B cell (primary cell): ENCODE measurements at regions not wholly inside any gene's neighbourhood (a gene's known extent, or its start where the extent isn't known, plus 50 kb on each side); places are given as distances from the start of the nearest gene placed in this dataset.

Experiments
- ATAC-seq: fragments of 200-7000 bp; cut with Tn5 transposase; one replicate; pipeline ENCODE4 v1.10.0; 2021; ENCODE audit warnings: low read depth, mild to moderate bottlenecking, moderate number of reproducible peaks, moderate library complexity
- CTCF ChIA-PET: fragments of 350-600 bp; sonication (Branson Sonifier 250); formaldehyde crosslinking; loops from one replicate; lab custom pipeline; 2021; ENCODE audit warnings: antibody characterized with exemption, inconsistent platforms; lab: Charles Lee
- POLR2A ChIA-PET: fragments of 350-600 bp; sonication (Branson Sonifier 250); formaldehyde crosslinking; loops from one replicate; lab custom pipeline; 2021; ENCODE audit warnings: antibody characterized with exemption; lab: Charles Lee
- DNase-seq: peaks from one replicate; pipeline ENCODE4 v3.0.0; 2013
- H2AFZ ChIP-seq: 2 replicates; pipeline ENCODE4 v1.6.1; 2012; ENCODE audit warnings: mild to moderate bottlenecking, low read depth, low read length; ENCODE audit not compliant: insufficient read depth, poor library complexity, severe bottlenecking
- H3K27ac ChIP-seq, 2 donors: 1 replicate in 1 of 2; 2 replicates in 1 of 2; pipeline ENCODE4 v1.5.1; 2012 to 2013; ENCODE audit warnings: low read length in 2 of 2, mild to moderate bottlenecking in 2 of 2, moderate library complexity in 1 of 2
- H3K27me3 ChIP-seq, 4 experiments: fragments of 200-600 bp in 1 of 4; sonication (generic) in 1 of 4; replicated peaks in 1 of 4; 1 replicate in 2 of 4; 2 replicates in 2 of 4; pipeline versions ENCODE4 v1.6.1 to v1.7.0; 2013 to 2016; ENCODE audit warnings: low read length in 3 of 4, mild to moderate bottlenecking in 2 of 4, mixed read lengths in 1 of 4, moderate library complexity in 1 of 4; ENCODE audit not compliant: insufficient read depth in 4 of 4, control insufficient read depth in 3 of 4; ENCODE audit errors: control extremely low read depth in 1 of 4
- H3K36me3 ChIP-seq, 2 experiments: replicated peaks in 1 of 2; 1 replicate in 1 of 2; 2 replicates in 1 of 2; pipeline versions ENCODE4 v1.6.1 to v1.7.1; 2013; ENCODE audit warnings: low read length in 1 of 2; ENCODE audit not compliant: insufficient read depth in 2 of 2, control insufficient read depth in 1 of 2; ENCODE audit errors: control extremely low read depth in 1 of 2, extremely low read depth in 1 of 2
- H3K4me1 ChIP-seq, 2 donors: fragments of 200-600 bp in 1 of 2; sonication (generic) in 1 of 2; 1 replicate in 1 of 2; 2 replicates in 1 of 2; pipeline versions ENCODE4 v1.5.1 to v1.6.1; 2013 to 2017; ENCODE audit warnings: low read length in 2 of 2; ENCODE audit not compliant: control insufficient read depth in 2 of 2, insufficient read depth in 2 of 2
- H3K4me2 ChIP-seq: replicated peaks from 2 replicates; pipeline ENCODE3; 2012; ENCODE audit warnings: mild to moderate bottlenecking, low read depth, low read length; ENCODE audit not compliant: poor library complexity, severe bottlenecking
- H3K4me3 ChIP-seq, 5 experiments: fragments of 200-600 bp in 1 of 5; sonication (generic) in 1 of 5; 1 replicate in 3 of 5; 2 replicates in 2 of 5; pipeline versions ENCODE4 v1.5.1 to v1.7.0; 2011 to 2016; ENCODE audit warnings: low read length in 4 of 5, mild to moderate bottlenecking in 4 of 5, low read depth in 2 of 5, control low read depth in 1 of 5, moderate library complexity in 1 of 5; ENCODE audit not compliant: insufficient read depth in 1 of 5; ENCODE audit errors: control extremely low read depth in 1 of 5, extremely low read depth in 1 of 5
- H3K79me2 ChIP-seq: fragments of 200-600 bp; sonication (generic); one replicate; pipeline ENCODE4 v1.6.0; 2016; ENCODE audit warnings: low read length; ENCODE audit not compliant: control insufficient read depth, insufficient read depth
- H3K9ac ChIP-seq: fragments of 200-600 bp; sonication (generic); 2 replicates; pipeline ENCODE4 v1.6.1; 2017; ENCODE audit warnings: mild to moderate bottlenecking, low read length, moderate library complexity
- H3K9me3 ChIP-seq, 3 donors: one replicate each; pipeline versions ENCODE4 v1.6.1 to v1.7.1; 2013; ENCODE audit warnings: low read length in 2 of 3; ENCODE audit not compliant: control insufficient read depth in 2 of 3, insufficient read depth in 1 of 3; ENCODE audit errors: control extremely low read depth in 1 of 3
- H4K20me1 ChIP-seq: 2 replicates; pipeline ENCODE4 v1.6.0; 2012; ENCODE audit warnings: mild to moderate bottlenecking, low read length; ENCODE audit not compliant: insufficient read depth, control insufficient read depth, poor library complexity, severe bottlenecking
- H3K27ac Mint-ChIP-seq: one replicate; pipeline ENCODE4 v1.8.0; 2021; ENCODE audit warnings: mixed read lengths
- H3K27me3 Mint-ChIP-seq: one replicate; pipeline ENCODE4 v1.8.0; 2021; ENCODE audit warnings: mixed read lengths
- H3K4me1 Mint-ChIP-seq: one replicate; pipeline ENCODE4 v1.8.0; 2021; ENCODE audit warnings: mixed read lengths
- H3K4me3 Mint-ChIP-seq: one replicate; pipeline ENCODE4 v1.8.0; 2021; ENCODE audit warnings: mixed read lengths
- H3K9me3 Mint-ChIP-seq: one replicate; pipeline ENCODE4 v1.8.0; 2022; ENCODE audit warnings: mixed read lengths; ENCODE audit not compliant: insufficient read depth
- CTCF ChIP-seq: fragments of 200-600 bp; IDR thresholded peaks from one replicate; pipeline ENCODE4 v1.8.0; 2022; ENCODE audit warnings: antibody characterized with exemption, mild to moderate bottlenecking
- EZH2 ChIP-seq: IDR thresholded peaks from 2 replicates; pipeline ENCODE4 v1.6.1; 2012; ENCODE audit warnings: borderline replicate concordance, low read depth, mild to moderate bottlenecking, moderate library complexity, low read length; ENCODE audit not compliant: insufficient read depth, poor library complexity, severe bottlenecking
- WGBS: methylation state at CpG from one replicate; pipeline ENCODE4 v1.1.5; 2013; ENCODE audit warnings: missing lambda C conversion rate; ENCODE audit not compliant: insufficient coverage; 5-methylcytosine and 5-hydroxymethylcytosine counted together
- intact Hi-C: fragments of 100-400 bp; cut with micrococcal nuclease; formaldehyde crosslinking; loops from one replicate; pipeline ENCODE4 v1.10.0; 2022

DNA sequence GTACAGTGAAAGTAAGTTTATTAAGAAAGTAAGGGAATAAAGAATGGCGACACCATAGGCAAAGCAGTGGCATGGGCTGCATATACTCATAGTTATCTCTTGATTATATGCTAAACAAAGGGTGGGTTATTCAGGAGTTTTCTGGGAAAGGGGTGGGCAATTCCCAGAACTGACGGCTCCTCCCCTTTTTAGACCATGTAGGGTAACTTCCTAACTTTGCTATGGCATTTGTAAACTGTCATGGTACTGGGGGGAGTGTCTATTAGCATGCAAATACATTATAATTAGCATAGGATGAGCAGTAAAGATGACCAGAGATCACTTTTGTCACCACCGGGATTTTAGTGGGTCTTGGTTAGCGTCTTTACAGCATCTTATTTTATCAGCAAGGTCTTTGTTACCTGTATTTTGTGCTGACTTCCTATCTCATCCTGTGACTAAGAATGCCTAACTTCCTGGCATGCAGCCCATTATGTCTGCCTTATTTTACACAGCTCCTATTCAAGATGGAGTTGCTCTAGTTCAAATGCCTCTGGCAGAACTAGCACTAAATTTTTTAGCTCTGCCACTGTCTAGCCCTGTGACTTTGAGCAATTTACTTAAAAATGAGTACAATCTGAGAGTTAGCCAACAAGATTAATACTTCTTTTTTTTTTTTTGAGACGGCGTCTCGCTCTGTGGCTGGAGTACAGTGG is 110.3 kb upstream of the PALMD start:
- Mint-ChIP-seq H3K4me3 (no peak overlapping the region), H3K9me3 (no peaks in the 10 kb centered on the region), H3K27me3 (peaks cover 5% of the 10 kb centered on the region), H3K27ac (no peak overlapping the region), H3K4me1 (no peaks in the 10 kb centered on the region)
- DNase-seq (no peak), ATAC-seq (no peak)
- WGBS, result 100% methylated on average over 2 of the region's 7 CpGs
- Histone ChIP-seq H2AFZ (no peak overlapping the region), H3K9me3 (no peaks in the 10 kb centered on the region), H3K36me3 (no peaks in the 10 kb centered on the region), H3K27me3 (no peaks in the 10 kb centered on the region), H3K4me3 (no peak overlapping the region), H3K79me2 (no peaks in the 10 kb centered on the region), H3K4me2 (no peak overlapping the region), H3K9ac (no peak overlapping the region), H3K4me1 (no peaks in the 10 kb centered on the region), H3K27ac (no peak overlapping the region), H4K20me1 (no peaks in the 10 kb centered on the region)
- intact Hi-C loops, result no loop called here
- TF ChIP-seq EZH2 (no peak), CTCF (no peak)
- ChIA-PET CTCF (no interaction called here), POLR2A (no interaction called here)

- Mint-ChIP-seq H3K4me3 (no peak overlapping the region), H3K9me3 (no peaks in the 10 kb centered on the region), H3K27me3 (peaks cover 3% of the 10 kb centered on the region), H3K27ac (no peak overlapping the region), H3K4me1 (no peaks in the 10 kb centered on the region)
- Histone ChIP-seq H4K20me1 (no peaks in the 10 kb centered on the region), H3K36me3 (no peaks in the 10 kb centered on the region), H3K4me2 (no peak overlapping the region), H3K27ac (no peak overlapping the region), H3K4me3 (no peak overlapping the region), H3K27me3 (no peaks in the 10 kb centered on the region), H3K4me1 (no peaks in the 10 kb centered on the region), H2AFZ (no peak overlapping the region), H3K79me2 (no peaks in the 10 kb centered on the region), H3K9me3 (no peaks in the 10 kb centered on the region), H3K9ac (no peak overlapping the region)
- DNase-seq (no peak), ATAC-seq (no peak)
- POLR2A ChIA-PET, result no interaction called here
- no CpG with 5 or more reads among the region's 5 CpGs for WGBS
- TF ChIP-seq CTCF (no peak), EZH2 (no peak)
- intact Hi-C loops, result no loop called here
- CTCF ChIA-PET, result no interaction called here
These were observed 107.9 kb upstream of the PALMD start for GRCh38 chr1:99537886-99538617.
